IgD-negative memory B cell (primary cell): ENCODE measurements at regions not wholly inside any gene's neighbourhood (a gene's known extent, or its start where the extent isn't known, plus 50 kb on each side); places are given as distances from the start of the nearest gene placed in this dataset.
"Not testable (repeated sequence)": the region's sequence is repeated elsewhere in the genome, so short reads cannot be mapped to it uniquely, and the experiment has no call there.

Experiments
- H3K27ac Mint-ChIP-seq, 3 donors: one replicate each; pipeline ENCODE4 v1.8.0; 2020 to 2022; ENCODE audit warnings: mild to moderate bottlenecking in 3 of 3, mixed read lengths in 3 of 3, moderate library complexity in 1 of 3
- H3K27me3 Mint-ChIP-seq: one replicate; pipeline ENCODE4 v1.8.0; 2021; ENCODE audit warnings: mixed read lengths
- H3K36me3 Mint-ChIP-seq: one replicate; pipeline ENCODE4 v1.8.0; 2020; ENCODE audit warnings: mild to moderate bottlenecking, mixed read lengths
- H3K4me1 Mint-ChIP-seq, 3 donors: one replicate each; pipeline ENCODE4 v1.8.0; 2020 to 2022; ENCODE audit warnings: mixed read lengths in 3 of 3, mild to moderate bottlenecking in 1 of 3
- H3K4me3 Mint-ChIP-seq, 4 donors: one replicate each; pipeline ENCODE4 v1.8.0; 2020 to 2022; ENCODE audit warnings: mild to moderate bottlenecking in 4 of 4, mixed read lengths in 4 of 4, moderate library complexity in 3 of 4
- H3K9me3 Mint-ChIP-seq, 3 donors: one replicate each; pipeline ENCODE4 v1.8.0; 2020 to 2021; ENCODE audit warnings: mixed read lengths in 3 of 3, mild to moderate bottlenecking in 1 of 3

- Mint-ChIP-seq H3K27ac (no peak overlapping the region), H3K27me3 (peaks cover 8% of the 10 kb centered on the region), H3K4me3 (no peak overlapping the region), H3K4me1 (no peaks in the 10 kb centered on the region), H3K9me3 (no peaks in the 10 kb centered on the region), H3K36me3 (no peaks in the 10 kb centered on the region)
These were observed 80.1 kb downstream of the EMX2 start for GRCh38 chr10:117622471-117623184.

GRCh38 chr10:117626228-117626627 is 83.7 kb downstream of the EMX2 start:
- no peak overlapping the region for H3K4me3 Mint-ChIP-seq
- H3K27ac Mint-ChIP-seq: no peak overlapping the region

GRCh38 chr10:117627561-117627960 is 85.0 kb downstream of the EMX2 start:
- Mint-ChIP-seq H3K36me3 (no peaks in the 10 kb centered on the region), H3K4me3 (no peak overlapping the region), H3K27me3 (peaks cover 6% of the 10 kb centered on the region), H3K27ac (no peak overlapping the region), H3K9me3 (no peaks in the 10 kb centered on the region), H3K4me1 (no peaks in the 10 kb centered on the region)

More at GRCh38 chr10:117626228-117626627, 83.7 kb downstream of the EMX2 start:
- Mint-ChIP-seq H3K4me1 (no peaks in the 10 kb centered on the region), H3K27me3 (peaks cover 8% of the 10 kb centered on the region), H3K9me3 (no peaks in the 10 kb centered on the region), H3K36me3 (no peaks in the 10 kb centered on the region)

- H3K9me3 Mint-ChIP-seq, H3K36me3 Mint-ChIP-seq, H3K4me1 Mint-ChIP-seq, H3K27me3 Mint-ChIP-seq, H3K4me3 Mint-ChIP-seq, H3K27ac Mint-ChIP-seq: not testable (repeated sequence)
These were observed 87.2 kb downstream of the EMX2 start for GRCh38 chr10:117629717-117630116.

- no peak overlapping the region for H3K4me3 Mint-ChIP-seq
- H3K36me3 Mint-ChIP-seq: no peaks in the 10 kb centered on the region
- H3K9me3 Mint-ChIP-seq: peaks cover 0 to 3% (median 0%) of the 10 kb centered on the region in 3 donors
- H3K27me3 Mint-ChIP-seq: peaks cover 5% of the 10 kb centered on the region
- no peaks in the 10 kb centered on the region for H3K4me1 Mint-ChIP-seq
- no peak overlapping the region for H3K27ac Mint-ChIP-seq
These were observed 89.0 kb downstream of the EMX2 start for GRCh38 chr10:117631276-117632145.

- H3K27me3 Mint-ChIP-seq: peaks cover 5% of the 10 kb centered on the region
- H3K36me3 Mint-ChIP-seq: no peaks in the 10 kb centered on the region
- no peak overlapping the region for H3K27ac Mint-ChIP-seq
- no peaks in the 10 kb centered on the region for H3K4me1 Mint-ChIP-seq
- no peak overlapping the region for H3K4me3 Mint-ChIP-seq
- peaks cover 0 to 3% (median 0%) of the 10 kb centered on the region in 3 donors for H3K9me3 Mint-ChIP-seq
These were observed 89.9 kb downstream of the EMX2 start for GRCh38 chr10:117632406-117632805.

GRCh38 chr10:117635826-117636225 is 93.3 kb downstream of the EMX2 start:
- H3K27me3 Mint-ChIP-seq: peaks cover 5% of the 10 kb centered on the region
- H3K4me3 Mint-ChIP-seq: no peak overlapping the region
- H3K27ac Mint-ChIP-seq: no peak overlapping the region
- H3K4me1 Mint-ChIP-seq: no peaks in the 10 kb centered on the region
- no peaks in the 10 kb centered on the region for H3K36me3 Mint-ChIP-seq
- H3K9me3 Mint-ChIP-seq: peaks cover 0 to 3% (median 0%) of the 10 kb centered on the region in 3 donors

GRCh38 chr10:117638200-117638599 is 95.7 kb downstream of the EMX2 start:
- H3K4me3 Mint-ChIP-seq: no peak overlapping the region
- peaks cover 3% of the 10 kb centered on the region for H3K27me3 Mint-ChIP-seq
- H3K27ac Mint-ChIP-seq: no peak overlapping the region
- H3K36me3 Mint-ChIP-seq: peaks cover 1% of the 10 kb centered on the region
- no peaks in the 10 kb centered on the region for H3K4me1 Mint-ChIP-seq
- peaks cover 0 to 3% (median 0%) of the 10 kb centered on the region in 3 donors for H3K9me3 Mint-ChIP-seq

- Mint-ChIP-seq H3K9me3 (peaks cover 0 to 3% (median 0%) of the 10 kb centered on the region in 3 donors), H3K27me3 (peaks cover 3% of the 10 kb centered on the region), H3K27ac (no peak overlapping the region), H3K4me3 (no peak overlapping the region), H3K36me3 (peaks cover 1% of the 10 kb centered on the region), H3K4me1 (no peaks in the 10 kb centered on the region)
These were observed 96.2 kb downstream of the EMX2 start for GRCh38 chr10:117638664-117639200.

- Mint-ChIP-seq H3K27me3 (peaks cover 6% of the 10 kb centered on the region), H3K4me3 (no peak overlapping the region), H3K9me3 (no peaks in the 10 kb centered on the region), H3K27ac (no peak overlapping the region), H3K36me3 (peaks cover 1% of the 10 kb centered on the region), H3K4me1 (no peaks in the 10 kb centered on the region)
These were observed 97.9 kb downstream of the EMX2 start for GRCh38 chr10:117640406-117640805.

GRCh38 chr10:117646718-117647117 is 104.2 kb downstream of the EMX2 start:
- Mint-ChIP-seq H3K9me3 (peaks cover 0 to 10% (median 2%) of the 10 kb centered on the region in 3 donors), H3K4me3 (no peak overlapping the region), H3K36me3 (no peaks in the 10 kb centered on the region), H3K4me1 (no peaks in the 10 kb centered on the region), H3K27me3 (peaks cover 5% of the 10 kb centered on the region), H3K27ac (no peak overlapping the region)

GRCh38 chr10:117647306-117647705 is 104.8 kb downstream of the EMX2 start:
- H3K4me3 Mint-ChIP-seq: no peak overlapping the region

GRCh38 chr10:117651121-117651520 is 108.6 kb downstream of the EMX2 start:
- peaks cover 2% of the 10 kb centered on the region for H3K36me3 Mint-ChIP-seq
- no peak overlapping the region for H3K4me3 Mint-ChIP-seq
- peaks cover 4 to 26% (median 7%) of the 10 kb centered on the region in 3 donors for H3K9me3 Mint-ChIP-seq
- no peak overlapping the region for H3K27ac Mint-ChIP-seq
- H3K27me3 Mint-ChIP-seq: peaks cover 2% of the 10 kb centered on the region
- H3K4me1 Mint-ChIP-seq: no peaks in the 10 kb centered on the region

More at GRCh38 chr10:117647306-117647705, 104.8 kb downstream of the EMX2 start:
- Mint-ChIP-seq H3K27me3 (peaks cover 5% of the 10 kb centered on the region), H3K27ac (no peak overlapping the region), H3K36me3 (no peaks in the 10 kb centered on the region), H3K4me1 (no peaks in the 10 kb centered on the region), H3K9me3 (peaks cover 0 to 10% (median 2%) of the 10 kb centered on the region in 3 donors)

- H3K4me1 Mint-ChIP-seq: peaks cover 0 to 3% (median 0%) of the 10 kb centered on the region in 3 donors
- peaks cover 1% of the 10 kb centered on the region for H3K27me3 Mint-ChIP-seq
- peaks cover 4 to 26% (median 7%) of the 10 kb centered on the region in 3 donors for H3K9me3 Mint-ChIP-seq
These were observed 110.0 kb downstream of the EMX2 start for GRCh38 chr10:117652228-117653169.

More at GRCh38 chr10:117652228-117653169, 110.0 kb downstream of the EMX2 start:
- H3K27ac Mint-ChIP-seq: no peak overlapping the region
- peaks cover 2% of the 10 kb centered on the region for H3K36me3 Mint-ChIP-seq
- H3K4me3 Mint-ChIP-seq: no peak overlapping the region
